ES-I3 (cell line): ENCODE measurements at regions not wholly inside any gene's neighbourhood (a gene's known extent, or its start where the extent isn't known, plus 50 kb on each side); places are given as distances from the start of the nearest gene placed in this dataset.
"Not testable (repeated sequence)": the region's sequence is repeated elsewhere in the genome, so short reads cannot be mapped to it uniquely, and the experiment has no call there.

Experiments
- H3K36me3 ChIP-seq: 2 replicates; pipeline ENCODE4 v1.6.1; 2013; ENCODE audit warnings: mild to moderate bottlenecking, low read length, control low read depth, moderate library complexity; ENCODE audit not compliant: insufficient read depth
- H3K4me1 ChIP-seq: 2 replicates; pipeline ENCODE4 v1.6.1; 2013; ENCODE audit warnings: mild to moderate bottlenecking, control low read depth, low read length; ENCODE audit not compliant: insufficient read depth
- H3K9ac ChIP-seq: 2 replicates; pipeline ENCODE4 v1.6.1; 2013; ENCODE audit warnings: low read depth, mild to moderate bottlenecking, low read length, moderate library complexity
- H3K9me3 ChIP-seq: 2 replicates; pipeline ENCODE4 v1.6.1; 2013; ENCODE audit warnings: mild to moderate bottlenecking, low read length, moderate library complexity; ENCODE audit not compliant: control insufficient read depth, insufficient read depth

GRCh38 chr13:58667096-58667495 lies 1035.6 kb downstream of the PCDH17 start:
- no peak overlapping the region for H3K9ac ChIP-seq
- no peaks in the 10 kb centered on the region for H3K4me1 ChIP-seq
- no peaks in the 10 kb centered on the region for H3K36me3 ChIP-seq
- H3K9me3 ChIP-seq: no peaks in the 10 kb centered on the region

GRCh38 chr13:58680115-58680514 lies 1048.6 kb downstream of the PCDH17 start:
- Histone ChIP-seq H3K9me3 (peaks cover 2% of the 10 kb centered on the region; the same call in 1 of the 2 replicates), H3K36me3 (no peaks in the 10 kb centered on the region), H3K4me1 (peaks cover 7% of the 10 kb centered on the region; the same call in 1 of the 2 replicates), H3K9ac (no peak overlapping the region)

GRCh38 chr13:58682616-58683015 lies 1051.1 kb downstream of the PCDH17 start:
- Histone ChIP-seq H3K4me1 (peaks cover 7% of the 10 kb centered on the region; the same call in 1 of the 2 replicates), H3K9me3 (peaks cover 2% of the 10 kb centered on the region; the same call in 1 of the 2 replicates), H3K9ac (no peak overlapping the region), H3K36me3 (no peaks in the 10 kb centered on the region)

- Histone ChIP-seq H3K9me3 (no peaks in the 10 kb centered on the region), H3K9ac (no peak overlapping the region), H3K36me3 (no peaks in the 10 kb centered on the region), H3K4me1 (no peaks in the 10 kb centered on the region)
Observed at GRCh38 chr13:58687148-58687547, 1055.6 kb downstream of the PCDH17 start.

GRCh38 chr13:58698531-58698930 lies 1067.0 kb downstream of the PCDH17 start:
- Histone ChIP-seq H3K9me3 (no peaks in the 10 kb centered on the region), H3K9ac (no peak overlapping the region), H3K4me1 (no peaks in the 10 kb centered on the region), H3K36me3 (no peaks in the 10 kb centered on the region)

- Histone ChIP-seq H3K9me3 (no peaks in the 10 kb centered on the region; the same call in 1 of the 2 replicates), H3K36me3 (no peaks in the 10 kb centered on the region), H3K4me1 (no peaks in the 10 kb centered on the region), H3K9ac (no peak overlapping the region)
Observed at GRCh38 chr13:58704953-58705352, 1073.4 kb downstream of the PCDH17 start.

GRCh38 chr13:58706421-58706820 lies 1074.9 kb downstream of the PCDH17 start:
- H3K36me3 ChIP-seq: no peaks in the 10 kb centered on the region
- peaks cover 4% of the 10 kb centered on the region; the same call in 1 of the 2 replicates for H3K9me3 ChIP-seq
- H3K9ac ChIP-seq: no peak overlapping the region
- no peaks in the 10 kb centered on the region for H3K4me1 ChIP-seq

- peaks cover 4% of the 10 kb centered on the region; the same call in 1 of the 2 replicates for H3K9me3 ChIP-seq
- H3K36me3 ChIP-seq: no peaks in the 10 kb centered on the region
- H3K4me1 ChIP-seq: no peaks in the 10 kb centered on the region
- H3K9ac ChIP-seq: no peak overlapping the region
Observed at GRCh38 chr13:58712191-58712590, 1080.6 kb downstream of the PCDH17 start.

GRCh38 chr13:58714016-58714415 lies 1082.5 kb downstream of the PCDH17 start:
- not testable (repeated sequence) for H3K4me1 ChIP-seq, H3K9ac ChIP-seq, H3K9me3 ChIP-seq, H3K36me3 ChIP-seq

- Histone ChIP-seq H3K9ac (no peak overlapping the region), H3K36me3 (no peaks in the 10 kb centered on the region), H3K4me1 (no peaks in the 10 kb centered on the region; the same call in 1 of the 2 replicates), H3K9me3 (no peaks in the 10 kb centered on the region)
Observed at GRCh38 chr13:58721273-58721672, 1089.7 kb downstream of the PCDH17 start.

- Histone ChIP-seq H3K9me3 (no peaks in the 10 kb centered on the region), H3K36me3 (no peaks in the 10 kb centered on the region), H3K9ac (no peak overlapping the region), H3K4me1 (peaks cover 19% of the 10 kb centered on the region; the same call in 1 of the 2 replicates)
Observed at GRCh38 chr13:58728126-58728525, 1096.6 kb downstream of the PCDH17 start.

- no peaks in the 10 kb centered on the region for H3K36me3 ChIP-seq
- H3K4me1 ChIP-seq: peaks cover 19% of the 10 kb centered on the region; the same call in 1 of the 2 replicates
- H3K9ac ChIP-seq: no peak overlapping the region
- no peaks in the 10 kb centered on the region for H3K9me3 ChIP-seq
Observed at GRCh38 chr13:58729361-58729760, 1097.8 kb downstream of the PCDH17 start.

GRCh38 chr13:58744686-58745085 lies 1113.1 kb downstream of the PCDH17 start:
- Histone ChIP-seq H3K9me3 (no peaks in the 10 kb centered on the region), H3K36me3 (no peaks in the 10 kb centered on the region), H3K4me1 (no peaks in the 10 kb centered on the region), H3K9ac (no peak overlapping the region)

- Histone ChIP-seq H3K4me1 (no peaks in the 10 kb centered on the region), H3K9me3 (no peaks in the 10 kb centered on the region), H3K36me3 (no peaks in the 10 kb centered on the region), H3K9ac (no peak overlapping the region)
Observed at GRCh38 chr13:58767566-58767965, 1136.0 kb downstream of the PCDH17 start.

- Histone ChIP-seq H3K9me3 (no peaks in the 10 kb centered on the region), H3K9ac (no peak overlapping the region), H3K36me3 (no peaks in the 10 kb centered on the region), H3K4me1 (no peaks in the 10 kb centered on the region)
Observed at GRCh38 chr13:58773280-58773859, 1141.8 kb downstream of the PCDH17 start.
